GM18520 (cell line): ENCODE measurements at regions not wholly inside any gene's neighbourhood (a gene's known extent, or its start where the extent isn't known, plus 50 kb on each side); places are given as distances from the start of the nearest gene placed in this dataset.
"Not testable (repeated sequence)": the region's sequence is repeated elsewhere in the genome, so short reads cannot be mapped to it uniquely, and the experiment has no call there.

Source experiments
- ATAC-seq: cut with Tn5 transposase; IDR thresholded peaks from one replicate; pipeline ENCODE4 v1.9.1; 2021; ENCODE audit not compliant: unreplicated experiment

GRCh38 chr5:166062719-166063118 lies 2228.7 kb upstream of the WWC1 start:
- no peak for ATAC-seq

DNA sequence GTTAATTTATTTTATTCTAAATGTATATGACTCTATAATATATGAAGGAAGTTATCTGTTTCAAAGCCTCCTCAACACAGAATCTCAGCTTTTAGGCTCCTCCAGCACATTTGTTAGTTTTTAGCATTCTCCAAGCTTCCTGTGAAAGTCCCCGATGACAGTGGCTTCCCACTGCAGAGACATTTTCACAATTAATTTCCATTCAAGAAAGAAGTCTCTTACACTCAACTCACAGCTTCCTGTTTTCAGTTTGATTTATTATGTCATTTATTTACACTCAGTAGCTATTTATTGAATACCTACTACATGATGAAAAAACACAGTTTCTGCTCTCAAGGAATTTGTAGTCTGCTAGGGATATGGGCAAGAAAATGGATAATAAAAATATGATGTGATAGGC lies 2228.2 kb upstream of the WWC1 start:
- no peak for ATAC-seq

GRCh38 chr5:166068547-166069335 lies 2222.7 kb upstream of the WWC1 start:
- no peak for ATAC-seq

- no peak for ATAC-seq
Measured at GRCh38 chr5:166073901-166074581, 2217.4 kb upstream of the WWC1 start.

- no peak for ATAC-seq
Measured at GRCh38 chr5:166074582-166075481, 2216.6 kb upstream of the WWC1 start.

GRCh38 chr5:166083183-166083959 lies 2208.1 kb upstream of the WWC1 start:
- ATAC-seq = no peak

DNA sequence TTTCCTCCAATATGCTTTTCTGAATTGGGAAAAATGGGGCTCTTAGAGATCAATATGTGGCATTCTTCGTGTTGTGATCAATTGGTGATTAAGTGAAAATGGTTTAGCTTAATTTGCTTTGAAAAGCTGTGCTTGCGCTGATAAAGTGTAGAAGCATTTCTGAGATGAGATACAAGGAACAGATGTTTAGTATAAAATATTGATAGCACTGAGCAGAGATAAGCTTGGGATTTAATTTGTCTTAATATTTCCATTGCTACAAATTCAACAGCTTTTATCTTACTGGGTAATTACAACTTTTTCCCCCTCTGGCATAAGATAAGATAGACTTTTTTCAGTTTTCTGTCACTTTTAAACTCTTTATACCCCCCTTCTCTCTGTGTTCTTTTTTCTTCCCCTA lies 2204.9 kb upstream of the WWC1 start:
- ATAC-seq = no peak

GRCh38 chr5:166088389-166089039 lies 2202.9 kb upstream of the WWC1 start:
- ATAC-seq = no peak

DNA sequence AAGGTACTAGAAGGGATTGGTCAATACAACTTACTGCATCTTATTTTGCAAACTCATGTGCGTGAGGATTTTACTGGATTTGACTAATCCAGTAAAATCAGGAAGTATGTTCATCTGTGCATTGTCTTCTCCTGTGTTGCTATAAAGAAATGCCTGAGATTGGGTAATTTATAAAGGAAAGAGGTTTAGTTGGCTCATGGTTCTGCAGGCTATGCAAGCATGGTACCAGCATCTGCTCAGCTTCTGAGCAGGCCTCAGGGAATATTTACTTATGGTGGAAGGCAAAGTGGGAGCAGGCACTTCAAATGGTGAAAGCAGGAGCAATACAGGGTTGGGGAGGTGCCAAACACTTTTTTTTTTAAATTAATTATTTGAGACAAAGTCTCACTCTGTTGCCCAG lies 2199.5 kb upstream of the WWC1 start:
- ATAC-seq = no peak

DNA sequence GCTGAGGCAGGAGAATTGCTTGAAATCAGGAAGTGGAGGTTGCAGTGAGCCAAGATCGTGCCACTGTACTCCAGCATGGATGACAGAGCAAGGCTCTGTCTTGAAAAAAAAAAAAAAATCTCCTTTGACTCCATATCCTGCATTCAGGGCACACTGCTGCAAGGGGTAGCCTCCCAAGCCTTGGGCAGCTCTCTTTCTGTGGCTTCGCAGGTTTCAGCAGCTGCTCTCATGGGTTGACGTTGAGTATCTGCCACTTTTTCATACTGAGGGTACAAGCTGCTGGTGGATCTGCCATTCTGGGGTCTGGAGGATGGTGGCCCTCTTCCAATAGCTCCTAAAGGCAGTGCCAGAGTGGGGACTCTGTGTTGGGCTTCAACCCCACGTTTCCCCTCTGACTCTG lies 2198.1 kb upstream of the WWC1 start:
- no peak for ATAC-seq

GRCh38 chr5:166102947-166103346 lies 2188.5 kb upstream of the WWC1 start:
- no peak for ATAC-seq

- ATAC-seq = no peak
Measured at GRCh38 chr5:166111021-166111420, 2180.4 kb upstream of the WWC1 start.

DNA sequence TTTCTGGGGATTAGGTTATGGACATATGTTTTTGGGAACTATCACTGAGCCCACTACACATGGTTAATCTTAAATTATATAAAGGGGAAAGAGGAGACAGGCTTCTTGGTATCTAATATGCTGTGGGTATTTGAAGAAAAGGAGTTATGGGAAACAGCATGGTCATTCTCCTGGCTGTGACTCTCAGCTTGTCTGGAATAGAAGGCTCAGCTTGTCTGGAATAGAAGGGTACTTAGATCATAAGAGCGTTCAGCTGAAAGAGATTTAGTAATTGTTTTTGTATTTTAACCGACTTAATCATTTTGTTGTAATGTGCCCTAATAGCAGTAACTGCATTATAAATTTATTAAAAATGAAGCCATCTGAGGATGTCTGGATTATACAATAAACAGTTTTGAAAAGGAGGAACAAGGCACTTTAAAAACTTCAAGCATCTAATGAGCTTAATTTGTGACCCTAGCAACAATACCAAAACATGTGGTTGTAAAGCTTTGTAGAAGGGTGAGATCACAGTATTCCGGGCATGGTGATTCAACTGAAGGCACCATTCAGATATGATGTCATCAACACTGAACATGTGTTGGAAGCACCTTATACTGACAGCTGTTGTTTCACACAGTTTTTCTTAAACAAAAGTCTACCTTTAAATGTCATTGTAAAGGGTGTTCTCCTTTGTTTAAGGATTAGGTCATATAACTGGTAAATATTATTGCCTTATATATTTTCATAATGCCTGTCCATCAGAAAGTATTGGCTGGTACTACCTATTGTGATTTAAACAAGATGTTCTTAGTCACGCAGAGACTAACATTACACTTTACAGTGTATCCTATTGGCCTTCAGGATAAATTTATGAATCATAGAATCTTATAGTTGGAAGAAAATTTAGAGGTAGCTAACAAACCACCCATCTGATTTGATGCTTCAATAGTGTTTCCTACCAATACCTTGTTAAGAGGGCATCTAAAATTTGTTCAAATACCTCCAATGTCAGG lies 2174.1 kb upstream of the WWC1 start:
- no peak for ATAC-seq

- no peak for ATAC-seq
Measured at GRCh38 chr5:166119506-166119905, 2171.9 kb upstream of the WWC1 start.

GRCh38 chr5:166123717-166124116 lies 2167.7 kb upstream of the WWC1 start:
- no peak for ATAC-seq

DNA sequence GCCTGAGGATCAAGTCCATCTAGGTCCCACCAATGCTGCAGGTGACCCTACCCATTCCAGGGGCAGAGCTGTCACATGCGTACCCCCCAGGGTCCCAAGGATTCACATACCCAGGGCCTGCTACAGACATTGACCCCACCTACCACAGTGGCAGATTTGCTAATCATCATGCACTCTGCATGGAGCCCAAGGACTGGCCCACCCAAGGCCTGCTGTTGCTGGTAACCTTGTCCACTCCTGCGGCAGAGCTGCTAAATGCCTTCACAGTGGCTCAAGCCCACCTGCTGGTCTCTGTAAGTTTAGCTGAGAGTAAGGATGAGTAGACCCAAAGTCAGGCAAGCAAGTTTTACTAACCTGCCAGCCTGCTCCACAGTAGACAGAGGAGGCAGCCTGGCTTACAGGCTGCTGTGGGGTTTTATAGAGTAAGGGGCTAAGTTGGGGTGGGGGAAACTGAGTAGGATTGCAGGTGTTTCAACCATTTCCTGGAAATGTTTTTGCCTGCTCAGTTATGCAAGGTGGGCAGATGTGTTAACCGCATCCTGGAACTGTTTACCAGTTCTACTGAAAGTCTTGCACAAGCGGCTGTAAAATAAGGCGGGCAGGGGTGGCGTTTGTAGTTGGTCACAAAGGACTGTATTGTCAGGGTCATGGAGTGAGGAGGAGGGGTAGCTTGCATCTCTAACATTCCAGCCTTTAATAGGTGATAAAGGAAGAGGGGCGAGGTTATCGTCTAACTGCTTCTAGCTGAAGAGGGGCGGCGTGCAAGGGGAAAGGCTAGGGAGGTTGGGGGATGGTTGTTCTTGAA lies 2163.5 kb upstream of the WWC1 start:
- no peak for ATAC-seq

- ATAC-seq = not testable (repeated sequence)
Measured at GRCh38 chr5:166145107-166145506, 2146.3 kb upstream of the WWC1 start.

DNA sequence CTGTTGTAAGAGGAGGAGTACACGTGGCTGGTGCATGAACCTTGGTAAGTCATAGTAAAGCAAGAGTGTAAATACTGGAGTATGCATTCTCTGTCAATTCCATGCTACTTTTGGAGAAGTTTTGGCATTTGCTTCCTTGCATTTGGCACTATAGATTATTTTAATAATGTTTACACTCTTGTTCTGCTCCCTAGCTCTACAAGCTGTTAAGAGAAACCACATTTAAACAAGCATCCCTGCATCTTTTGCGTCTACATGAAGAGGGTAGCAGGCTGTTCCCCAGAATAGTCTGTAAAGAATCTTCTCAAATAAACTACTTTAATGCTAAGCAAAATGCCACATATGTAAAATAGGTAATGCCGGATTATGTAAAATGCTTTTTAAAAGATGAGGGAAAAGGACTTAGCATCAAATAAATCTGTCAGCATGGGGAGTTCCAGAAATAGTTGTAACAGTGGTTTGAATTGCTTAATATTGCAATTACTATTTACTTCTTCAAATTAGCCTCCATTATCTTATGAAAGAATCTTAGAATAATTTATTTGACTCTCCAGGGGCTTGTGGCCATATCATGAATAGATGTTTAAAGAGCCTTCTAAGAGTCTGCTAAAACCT lies 2127.3 kb upstream of the WWC1 start:
- no peak for ATAC-seq
